NCI-H2171 treated with DMSO at 0.1 percent for 48 hours (cell line): ENCODE measurements at regions not wholly inside any gene's neighbourhood (a gene's known extent, or its start where the extent isn't known, plus 50 kb on each side); places are given as distances from the start of the nearest gene placed in this dataset.

Experiments
- DNase-seq: peaks from one replicate; lab custom pipeline; 2025; lab: John Stamatoyannopoulos, UW

- no peak for DNase-seq
Measured at GRCh38 chr2:209368914-209369313, 54.9 kb upstream of the MAP2 start.

DNA sequence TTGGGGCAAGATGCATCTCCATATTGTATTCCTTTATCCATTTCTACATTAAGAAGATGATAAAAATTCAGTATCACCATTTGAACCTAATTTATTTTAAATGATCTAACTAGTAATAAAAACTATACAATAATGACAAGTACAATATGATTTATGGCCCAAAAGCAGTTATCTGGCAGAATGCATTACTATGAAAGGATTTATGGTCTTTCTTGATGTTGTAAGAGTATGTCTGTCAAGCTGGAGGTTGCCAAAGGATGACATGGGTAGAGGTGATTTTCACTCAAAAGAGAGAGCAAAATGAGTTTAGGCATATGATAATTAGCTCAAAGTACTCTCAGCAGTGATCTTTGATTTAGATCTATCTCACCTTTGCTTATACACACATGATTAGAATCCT is 54.2 kb upstream of the MAP2 start:
- DNase-seq, result no peak

- no peak for DNase-seq
Measured at GRCh38 chr2:209371407-209371806, 52.4 kb upstream of the MAP2 start.
